Activated B cell treated with CpG ODN at 0.5 μM for 24 hours (primary cell): ENCODE measurements at regions not wholly inside any gene's neighbourhood (a gene's known extent, or its start where the extent isn't known, plus 50 kb on each side); places are given as distances from the start of the nearest gene placed in this dataset.

Experiments used
- ATAC-seq: fragments of 200-7000 bp; cut with Tn5 transposase; one replicate; pipeline ENCODE4 v1.10.0; 2021; ENCODE audit warnings: low read depth, mild to moderate bottlenecking, moderate library complexity
- CTCF ChIA-PET: fragments of 350-600 bp; sonication (Branson Sonifier 250); formaldehyde crosslinking; loops from one replicate; lab custom pipeline; 2021; ENCODE audit warnings: antibody characterized with exemption; lab: Charles Lee
- POLR2A ChIA-PET: fragments of 350-600 bp; sonication (Branson Sonifier 250); formaldehyde crosslinking; loops from one replicate; lab custom pipeline; 2021; ENCODE audit warnings: antibody characterized with exemption; lab: Charles Lee
- DNase-seq: peaks from one replicate; pipeline ENCODE4 v3.0.0; 2022
- H3K27ac Mint-ChIP-seq: one replicate; pipeline ENCODE4 v1.8.0; 2020; ENCODE audit warnings: mixed read lengths
- H3K27me3 Mint-ChIP-seq: one replicate; pipeline ENCODE4 v1.8.0; 2021; ENCODE audit warnings: mixed read lengths
- H3K36me3 Mint-ChIP-seq: one replicate; pipeline ENCODE4 v1.8.0; 2021; ENCODE audit warnings: low read depth, mixed read lengths
- H3K4me1 Mint-ChIP-seq: one replicate; pipeline ENCODE4 v1.8.0; 2021; ENCODE audit warnings: mixed read lengths
- H3K4me3 Mint-ChIP-seq: one replicate; pipeline ENCODE4 v1.8.0; 2020; ENCODE audit warnings: mild to moderate bottlenecking, mixed read lengths
- H3K9me3 Mint-ChIP-seq: one replicate; pipeline ENCODE4 v1.8.0; 2020; ENCODE audit warnings: mixed read lengths
- CTCF ChIP-seq: fragments of 200-600 bp; IDR thresholded peaks from one replicate; pipeline ENCODE4 v1.8.0; 2022; ENCODE audit warnings: antibody characterized with exemption, mild to moderate bottlenecking
- intact Hi-C: fragments of 100-400 bp; cut with micrococcal nuclease; formaldehyde crosslinking; loops from one replicate; pipeline ENCODE4 v1.15.1; 2024

GRCh38 chr20:6940876-6941275 lies 173.4 kb downstream of the BMP2 start:
- Mint-ChIP-seq H3K4me1 (no peaks in the 10 kb centered on the region), H3K27ac (no peak overlapping the region), H3K36me3 (no peaks in the 10 kb centered on the region), H3K9me3 (peaks cover 2% of the 10 kb centered on the region), H3K27me3 (no peaks in the 10 kb centered on the region), H3K4me3 (no peak overlapping the region)
- DNase-seq (no peak), ATAC-seq (no peak)
- intact Hi-C loops = no loop called here
- no peak for TF ChIP-seq CTCF
- POLR2A ChIA-PET = no interaction called here
- CTCF ChIA-PET = no interaction called here

- H3K4me3 Mint-ChIP-seq = no peak overlapping the region
- ChIA-PET POLR2A (no interaction called here), CTCF (no interaction called here)
- H3K4me1 Mint-ChIP-seq = no peaks in the 10 kb centered on the region
- no peaks in the 10 kb centered on the region for H3K27me3 Mint-ChIP-seq
- no peak overlapping the region for H3K27ac Mint-ChIP-seq
- no peak for ATAC-seq
- intact Hi-C loops = no loop called here
- no peaks in the 10 kb centered on the region for H3K36me3 Mint-ChIP-seq
- no peak for TF ChIP-seq CTCF
- no peak for DNase-seq
- H3K9me3 Mint-ChIP-seq = peaks cover 2% of the 10 kb centered on the region
Measured at GRCh38 chr20:6941571-6941970, 174.1 kb downstream of the BMP2 start.

- H3K27ac Mint-ChIP-seq = no peak overlapping the region
- no peak for TF ChIP-seq CTCF
- CTCF ChIA-PET = no interaction called here
- no peak overlapping the region for H3K4me3 Mint-ChIP-seq
- POLR2A ChIA-PET = no interaction called here
- H3K9me3 Mint-ChIP-seq = peaks cover 2% of the 10 kb centered on the region
- H3K36me3 Mint-ChIP-seq = no peaks in the 10 kb centered on the region
- intact Hi-C loops = no loop called here
- ATAC-seq (no peak), DNase-seq (no peak)
- H3K4me1 Mint-ChIP-seq = no peaks in the 10 kb centered on the region
- H3K27me3 Mint-ChIP-seq = no peaks in the 10 kb centered on the region
Measured at GRCh38 chr20:6942266-6942665, 174.8 kb downstream of the BMP2 start.

GRCh38 chr20:6944292-6944691 lies 176.8 kb downstream of the BMP2 start:
- ChIA-PET POLR2A (no interaction called here), CTCF (no interaction called here)
- DNase-seq (no peak), ATAC-seq (no peak)
- intact Hi-C loops = no loop called here
- peaks cover 1% of the 10 kb centered on the region for H3K9me3 Mint-ChIP-seq
- no peaks in the 10 kb centered on the region for H3K4me1 Mint-ChIP-seq
- no peak overlapping the region for H3K27ac Mint-ChIP-seq
- no peaks in the 10 kb centered on the region for H3K36me3 Mint-ChIP-seq
- TF ChIP-seq CTCF = no peak
- no peaks in the 10 kb centered on the region for H3K27me3 Mint-ChIP-seq
- no peak overlapping the region for H3K4me3 Mint-ChIP-seq

- DNase-seq (no peak), ATAC-seq (no peak)
- TF ChIP-seq CTCF = no peak
- Mint-ChIP-seq H3K36me3 (no peaks in the 10 kb centered on the region), H3K9me3 (peaks cover 12% of the 10 kb centered on the region), H3K27ac (no peak overlapping the region), H3K27me3 (no peaks in the 10 kb centered on the region), H3K4me3 (no peak overlapping the region), H3K4me1 (no peaks in the 10 kb centered on the region)
- intact Hi-C loops = no loop called here
- POLR2A ChIA-PET = no interaction called here
- CTCF ChIA-PET = no interaction called here
Measured at GRCh38 chr20:6953611-6954010, 186.1 kb downstream of the BMP2 start.
